ENCODE measurements at regions not wholly inside any gene's neighbourhood (a gene's known extent, or its start where the extent isn't known, plus 50 kb on each side); places are given as distances from the start of the nearest gene placed in this dataset.

DNA sequence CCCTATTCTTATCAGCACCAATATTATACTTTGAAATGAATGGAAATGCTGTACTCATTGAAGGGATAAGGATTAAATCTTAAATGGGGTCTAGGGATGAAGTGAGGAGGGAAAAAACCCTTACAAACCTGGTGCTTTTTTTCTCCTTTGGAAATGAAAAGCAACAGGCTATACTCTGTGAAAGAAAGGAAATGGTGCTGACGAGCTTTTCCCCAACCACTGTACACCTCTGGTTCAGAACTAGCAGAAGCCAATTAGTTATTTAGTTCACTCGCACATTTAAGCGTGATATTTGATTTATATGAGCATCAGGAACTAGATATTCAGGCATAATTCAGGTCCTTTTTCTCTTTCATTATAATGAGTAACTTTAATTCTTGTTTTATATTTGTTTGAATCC, 74.5 kb upstream of the S1PR1 start:
- TF ChIP-seq CTCF (conservative IDR thresholded peaks at IDR 0.05) (no peak), EZH2 (IDR thresholded peaks at IDR 0.05; ENCODE audit: low read depth) (no peak)
